ENCODE measurements at regions not wholly inside any gene's neighbourhood (a gene's known extent, or its start where the extent isn't known, plus 50 kb on each side); places are given as distances from the start of the nearest gene placed in this dataset.

GRCh38 chr2:234673501-234673900 is 176.6 kb upstream of the ARL4C start:
- Histone ChIP-seq H4K20me1 (ENCODE audit: control insufficient read depth, insufficient read depth) (no peaks in the 10 kb centered on the region), H3K36me3 (ENCODE audit: control insufficient read depth in 2 of 2, insufficient read depth in 2 of 2, low read length in 1 of 2) (no peaks in the 10 kb centered on the region), H3K9ac (ENCODE audit: control insufficient read depth, insufficient read depth, low read length) (no peak overlapping the region), H3K9me3 (replicated peaks; ENCODE audit: control insufficient read depth, insufficient read depth, low read length) (no peaks in the 10 kb centered on the region), H3K27ac (ENCODE audit: control insufficient read depth, insufficient read depth) (no peak overlapping the region), H3K27me3 (replicated peaks in 1 of 2; ENCODE audit: control insufficient read depth in 2 of 2, insufficient read depth in 2 of 2, low read length in 1 of 2) (no peaks in the 10 kb centered on the region; a peak in 1 of 4 replicates), H3K79me2 (ENCODE audit: control insufficient read depth, insufficient read depth, low read length) (no peaks in the 10 kb centered on the region), H3K4me1 (ENCODE audit: control insufficient read depth, insufficient read depth, low read length) (no peaks in the 10 kb centered on the region), H2AFZ (ENCODE audit: control insufficient read depth, low read depth, low read length) (no peak overlapping the region), H3K4me2 (ENCODE audit: control insufficient read depth, insufficient read depth) (no peak overlapping the region), H3K4me3 (no peak overlapping the region)
- DNase-seq (ENCODE audit: low read depth, low spot score) = no peak
- no peak for TF ChIP-seq SUPT20H (IDR thresholded peaks at IDR 0.05; ENCODE audit: borderline replicate concordance, control insufficient read depth, low read depth, low read length)
- no peak for TF ChIP-seq ESRRA (IDR thresholded peaks at IDR 0.05; ENCODE audit: low read length)
- TF ChIP-seq ZNF24 (IDR thresholded peaks at IDR 0.05) = no peak
- no peak for TF ChIP-seq FOXM1 (IDR thresholded peaks at IDR 0.05; ENCODE audit: low read depth, low read length)
- TF ChIP-seq USF2 (IDR thresholded peaks at IDR 0.05; ENCODE audit: borderline replicate concordance, low read depth, low read length) = no peak
- TF ChIP-seq EGR1 (IDR thresholded peaks at IDR 0.05; ENCODE audit: borderline replicate concordance in 1 of 2, low read depth in 2 of 2, low read length in 2 of 2) = no peak
- RAD21 ChIA-PET (ENCODE audit: unreplicated experiment) = no interaction called here
- in situ Hi-C loops (cut with MboI) (no loop called here), intact Hi-C loops (cut with micrococcal nuclease; ENCODE audit: unreplicated experiment) (no loop called here)
- ATAC-seq = no peak
- CTCF ChIA-PET = no interaction called here
- 0% methylated on average over 1 of the region's 1 CpG for WGBS (ENCODE audit: insufficient coverage, insufficient replicate concordance, low lambda C conversion rate, missing lambda C conversion rate)
- SMC1A ChIA-PET (ENCODE audit: uncharacterized antibody, unreplicated experiment) = no interaction called here
- no peak for FAIRE-seq
- no TSS peak for BruUV-seq (replicated peaks)
- POLR2A ChIA-PET = no interaction called here

- BruUV-seq (replicated peaks) = no TSS peak
- TF ChIP-seq CHD4 (IDR thresholded peaks at IDR 0.05) = no peak
- TF ChIP-seq TBL1XR1 (IDR thresholded peaks at IDR 0.05; ENCODE audit: low read depth, low read length) = no peak
- no peak for TF ChIP-seq BRCA1 (IDR thresholded peaks at IDR 0.05; ENCODE audit: low read depth, low read length)
- TF ChIP-seq SPI1 (IDR thresholded peaks at IDR 0.05; ENCODE audit: borderline replicate concordance, insufficient read depth, low read depth, low read length) = no peak
- TF ChIP-seq STAT1 (conservative IDR thresholded peaks at IDR 0.05) = no peak
- no peak for TF ChIP-seq SKIL (IDR thresholded peaks at IDR 0.05; ENCODE audit: low read depth, poor library complexity, severe bottlenecking)
- TF ChIP-seq SREBF2 (IDR thresholded peaks at IDR 0.05; ENCODE audit: low read length) = no peak
- TF ChIP-seq E2F4 (IDR thresholded peaks at IDR 0.05; ENCODE audit: low read depth, low read length) = no peak
- TF ChIP-seq NR2C2 (IDR thresholded peaks at IDR 0.05; ENCODE audit: borderline replicate concordance, control insufficient read depth, insufficient read length, low read depth) = no peak
Observed at GRCh38 chr2:234672498-234673150, 175.7 kb upstream of the ARL4C start.

More at GRCh38 chr2:234672498-234673150, 175.7 kb upstream of the ARL4C start:
- no peak for DNase-seq (ENCODE audit: low read depth, low spot score)
- no peak overlapping the region for H3K4me3 ChIP-seq
- no peaks in the 10 kb centered on the region; a peak in 1 of 4 replicates for H3K27me3 ChIP-seq (replicated peaks in 1 of 2; ENCODE audit: control insufficient read depth in 2 of 2, insufficient read depth in 2 of 2, low read length in 1 of 2)
- no peaks in the 10 kb centered on the region for H3K36me3 ChIP-seq (ENCODE audit: control insufficient read depth in 2 of 2, insufficient read depth in 2 of 2, low read length in 1 of 2)
- POLR2A ChIA-PET = no interaction called here
- H3K9ac ChIP-seq (ENCODE audit: control insufficient read depth, insufficient read depth, low read length) = no peak overlapping the region
- in situ Hi-C loops (cut with MboI) = no loop called here
- H3K27ac ChIP-seq (ENCODE audit: control insufficient read depth, insufficient read depth) = no peak overlapping the region
- no peaks in the 10 kb centered on the region for H4K20me1 ChIP-seq (ENCODE audit: control insufficient read depth, insufficient read depth)
- CTCF ChIA-PET = no interaction called here
- H3K4me2 ChIP-seq (ENCODE audit: control insufficient read depth, insufficient read depth) = no peak overlapping the region
- no peak for FAIRE-seq
- H3K9me3 ChIP-seq (replicated peaks; ENCODE audit: control insufficient read depth, insufficient read depth, low read length) = no peaks in the 10 kb centered on the region
- no peaks in the 10 kb centered on the region for H3K79me2 ChIP-seq (ENCODE audit: control insufficient read depth, insufficient read depth, low read length)
- 18% methylated on average over 8 of the region's 8 CpGs for whole genome bisulfite sequencing (ENCODE audit: insufficient coverage, insufficient replicate concordance, low lambda C conversion rate, missing lambda C conversion rate)
- H2AFZ ChIP-seq (ENCODE audit: control insufficient read depth, low read depth, low read length) = no peak overlapping the region
- no peak for ATAC-seq
- no peaks in the 10 kb centered on the region for H3K4me1 ChIP-seq (ENCODE audit: control insufficient read depth, insufficient read depth, low read length)
- intact Hi-C loops (cut with micrococcal nuclease; ENCODE audit: unreplicated experiment) = no loop called here
- RAD21 ChIA-PET (ENCODE audit: unreplicated experiment) = no interaction called here
- SMC1A ChIA-PET (ENCODE audit: uncharacterized antibody, unreplicated experiment) = no interaction called here
